ENCODE measurements at regions not wholly inside any gene's neighbourhood (a gene's known extent, or its start where the extent isn't known, plus 50 kb on each side); places are given as distances from the start of the nearest gene placed in this dataset.
"Not testable (repeated sequence)": the region's sequence is repeated elsewhere in the genome, so short reads cannot be mapped to it uniquely, and the experiment has no call there.

DNA sequence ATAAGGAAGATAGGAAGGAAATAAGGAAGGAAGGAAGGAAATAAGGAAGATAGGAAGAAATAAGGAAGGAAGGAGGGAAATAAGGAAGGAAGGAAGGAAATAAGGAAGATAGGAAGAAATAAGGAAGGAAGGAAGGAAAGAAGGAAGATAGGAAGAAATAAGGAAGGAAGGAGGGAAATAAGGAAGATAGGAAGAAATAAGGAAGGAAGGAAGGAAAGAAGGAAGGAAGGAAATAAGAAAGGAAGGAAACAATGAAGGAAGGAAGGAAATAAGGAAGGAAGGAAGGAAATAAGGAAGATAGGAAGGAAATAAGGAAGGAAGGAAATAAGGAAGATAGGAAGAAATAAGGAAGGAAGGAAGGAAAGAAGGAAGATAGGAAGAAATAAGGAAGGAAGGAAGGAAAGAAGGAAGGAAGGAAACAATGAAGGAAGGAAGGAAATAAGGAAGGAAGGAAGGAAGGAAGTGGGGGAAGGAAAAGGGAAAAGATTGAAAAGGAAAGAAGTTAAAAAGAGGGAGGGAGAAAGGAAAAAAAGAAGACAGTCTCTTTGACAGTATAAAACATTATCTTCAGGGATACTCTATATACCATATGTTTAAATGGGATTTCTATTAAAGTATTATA, 227.1 kb downstream of the SP3 start:
- H2BK15ac ChIP-seq (ENCODE audit: low read length); H4K8ac ChIP-seq (ENCODE audit: extremely low read depth, insufficient read depth, low read length); H4K5ac ChIP-seq (ENCODE audit: insufficient read length, low read depth, low read length); H3K9me3 ChIP-seq (ENCODE audit: insufficient read depth in 2 of 2, low read depth in 1 of 2, low read length in 1 of 2); H3K23ac ChIP-seq (ENCODE audit: insufficient read length); H3K4ac ChIP-seq (replicated peaks; ENCODE audit: insufficient read length, low read depth, low read length); H3K79me2 ChIP-seq (ENCODE audit: control insufficient read depth in 1 of 2, insufficient read depth in 2 of 2, low read length in 2 of 2); H2AK5ac ChIP-seq (ENCODE audit: low read depth, low read length); H3K4me3 ChIP-seq (ENCODE audit: extremely low read depth in 1 of 4, insufficient read depth in 2 of 4, low read depth in 3 of 4, low read length in 4 of 4); H4K91ac ChIP-seq (replicated peaks; ENCODE audit: insufficient read length, low read length); H3K23me2 ChIP-seq (ENCODE audit: low read depth, low read length); H2BK20ac ChIP-seq (ENCODE audit: low read length); H3K36me3 ChIP-seq (ENCODE audit: control insufficient read depth in 2 of 4, insufficient read depth in 4 of 4, low read length in 3 of 4); H3K9ac ChIP-seq (replicated peaks in 1 of 4; ENCODE audit: extremely low read depth in 1 of 4, low read depth in 3 of 4, low read length in 3 of 4); POLR2A ChIA-PET (ENCODE audit: partially characterized antibody); H2BK120ac ChIP-seq (replicated peaks; ENCODE audit: low read depth, low read length); DNase-seq (ENCODE audit: low read depth in 1 of 2, low spot score in 2 of 2); FAIRE-seq; H3K79me1 ChIP-seq (ENCODE audit: low read depth, low read length); H3K27ac ChIP-seq (ENCODE audit: low read depth, low read length); H4K20me1 ChIP-seq (replicated peaks in 1 of 2; ENCODE audit: control insufficient read depth in 1 of 2, insufficient read depth in 2 of 2, low read length in 2 of 2); H3K18ac ChIP-seq (ENCODE audit: extremely low read depth, low read length); H3K4me1 ChIP-seq (replicated peaks in 1 of 4; ENCODE audit: control insufficient read depth in 3 of 4, insufficient read depth in 4 of 4, low read length in 3 of 4); H3K27me3 ChIP-seq (replicated peaks in 1 of 4; ENCODE audit: control insufficient read depth in 3 of 4, extremely low read depth in 1 of 4, insufficient read depth in 3 of 4, low read length in 3 of 4); H3K14ac ChIP-seq (ENCODE audit: insufficient read length); H2AFZ ChIP-seq (ENCODE audit: low read length); H3K4me2 ChIP-seq (ENCODE audit: insufficient read depth in 1 of 2, low read depth in 2 of 2, low read length in 2 of 2); H2BK12ac ChIP-seq (ENCODE audit: low read depth, low read length); H2BK5ac ChIP-seq (ENCODE audit: low read depth, low read length); H3K56ac ChIP-seq (replicated peaks; ENCODE audit: insufficient read length, low read depth, low read length): not testable (repeated sequence)
- CTCF ChIA-PET (ENCODE audit: partially characterized antibody): interaction anchor here (1.3 kb wide), 1 partner anchor 149 kb away, joined by 3 read pairs; no protein-coding TSS in a partner anchor
